HFFc6 (cell line): ENCODE measurements at regions not wholly inside any gene's neighbourhood (a gene's known extent, or its start where the extent isn't known, plus 50 kb on each side); places are given as distances from the start of the nearest gene placed in this dataset.

Experiments
- DNase-seq: peaks from one replicate; pipeline ENCODE4 v3.0.0-alpha.2; 2018
- H3K27ac Mint-ChIP-seq: 2 replicates; pipeline ENCODE4 v1.8.0; 2020; ENCODE audit warnings: mild to moderate bottlenecking, mixed read lengths
- H3K27me3 Mint-ChIP-seq: 2 replicates; pipeline ENCODE4 v1.8.0; 2021; ENCODE audit warnings: mild to moderate bottlenecking, moderate library complexity, mixed read lengths; ENCODE audit not compliant: insufficient read depth
- H3K36me3 Mint-ChIP-seq: 2 replicates; pipeline ENCODE4 v1.8.0; 2021; ENCODE audit warnings: low read depth, mixed read lengths
- H3K4me1 Mint-ChIP-seq: 2 replicates; pipeline ENCODE4 v1.8.0; 2020; ENCODE audit warnings: low read depth, mixed read lengths
- H3K4me3 Mint-ChIP-seq: 2 replicates; pipeline ENCODE4 v1.8.0; 2020; ENCODE audit warnings: mild to moderate bottlenecking, moderate library complexity, mixed read lengths
- H3K9me3 Mint-ChIP-seq: 2 replicates; pipeline ENCODE4 v1.8.0; 2020; ENCODE audit warnings: mild to moderate bottlenecking, mixed read lengths
- TF ChIP-seq, protein P1 (sequence below): fragments of 200-600 bp; sonication (generic); IDR thresholded peaks from 2 replicates; pipeline ENCODE4 v1.5.0; 2021; ENCODE audit warnings: antibody characterized with exemption, mild to moderate bottlenecking

DNA sequence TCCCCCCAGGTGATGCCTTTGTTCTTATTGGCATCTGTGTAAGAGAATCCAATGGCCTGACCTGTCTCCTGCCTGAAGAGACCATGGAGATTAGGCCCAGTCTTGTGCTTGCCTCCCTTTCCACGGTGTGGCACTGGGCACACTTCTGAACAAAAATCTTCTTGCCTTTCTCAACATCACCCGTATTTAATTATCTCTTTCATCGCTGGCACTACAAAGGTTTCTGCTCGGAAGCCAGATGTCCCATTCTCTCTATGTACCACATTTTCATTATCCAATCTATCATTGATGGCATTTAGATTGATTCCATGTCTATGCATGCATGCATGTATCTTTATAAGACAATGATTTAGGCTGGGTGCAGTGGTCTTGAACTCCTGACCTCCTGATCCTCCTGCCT is 74.3 kb downstream of the SLC25A15 start:
- peaks cover 12% of the 10 kb centered on the region for H3K9me3 Mint-ChIP-seq
- H3K4me3 Mint-ChIP-seq = no peak overlapping the region
- peaks cover 7% of the 10 kb centered on the region; the same call in 1 of the 2 replicates for H3K36me3 Mint-ChIP-seq
- H3K4me1 Mint-ChIP-seq = no peaks in the 10 kb centered on the region
- H3K27ac Mint-ChIP-seq = no peak overlapping the region
- no peaks in the 10 kb centered on the region; the same call in none of the 2 replicates for H3K27me3 Mint-ChIP-seq
- no peak for DNase-seq
- TF ChIP-seq, protein P1, sequence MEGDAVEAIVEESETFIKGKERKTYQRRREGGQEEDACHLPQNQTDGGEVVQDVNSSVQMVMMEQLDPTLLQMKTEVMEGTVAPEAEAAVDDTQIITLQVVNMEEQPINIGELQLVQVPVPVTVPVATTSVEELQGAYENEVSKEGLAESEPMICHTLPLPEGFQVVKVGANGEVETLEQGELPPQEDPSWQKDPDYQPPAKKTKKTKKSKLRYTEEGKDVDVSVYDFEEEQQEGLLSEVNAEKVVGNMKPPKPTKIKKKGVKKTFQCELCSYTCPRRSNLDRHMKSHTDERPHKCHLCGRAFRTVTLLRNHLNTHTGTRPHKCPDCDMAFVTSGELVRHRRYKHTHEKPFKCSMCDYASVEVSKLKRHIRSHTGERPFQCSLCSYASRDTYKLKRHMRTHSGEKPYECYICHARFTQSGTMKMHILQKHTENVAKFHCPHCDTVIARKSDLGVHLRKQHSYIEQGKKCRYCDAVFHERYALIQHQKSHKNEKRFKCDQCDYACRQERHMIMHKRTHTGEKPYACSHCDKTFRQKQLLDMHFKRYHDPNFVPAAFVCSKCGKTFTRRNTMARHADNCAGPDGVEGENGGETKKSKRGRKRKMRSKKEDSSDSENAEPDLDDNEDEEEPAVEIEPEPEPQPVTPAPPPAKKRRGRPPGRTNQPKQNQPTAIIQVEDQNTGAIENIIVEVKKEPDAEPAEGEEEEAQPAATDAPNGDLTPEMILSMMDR = no peak

DNA sequence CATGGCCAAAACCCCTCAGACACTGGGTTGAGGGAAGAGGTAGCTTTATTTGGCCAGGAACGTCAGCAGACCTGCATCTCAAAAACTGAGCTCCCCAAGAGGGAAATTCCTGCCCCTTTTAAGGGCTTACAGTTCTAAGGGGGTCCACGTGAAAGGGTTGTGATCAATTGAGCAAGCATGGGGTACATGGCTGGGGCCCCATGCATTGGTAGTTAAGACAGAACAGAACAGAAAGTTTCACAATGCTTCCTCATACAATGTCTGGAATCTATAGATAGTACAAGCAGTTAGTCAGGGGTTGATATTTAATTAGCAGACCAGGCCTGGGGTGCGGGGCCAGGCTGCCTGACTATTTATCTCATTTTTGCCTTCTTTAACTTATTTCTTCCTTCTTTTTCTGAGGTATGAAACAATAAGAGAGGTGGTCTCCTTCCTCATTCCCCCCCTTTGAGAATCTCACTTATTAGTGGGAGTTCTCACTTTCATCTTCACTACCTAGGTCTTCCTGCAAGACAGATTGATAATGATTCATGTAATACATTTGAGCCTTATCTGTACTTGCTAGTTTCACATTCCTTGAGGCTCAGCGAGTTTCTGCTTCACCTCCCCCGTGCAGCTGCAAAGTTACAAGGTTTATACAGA is 84.8 kb downstream of the SLC25A15 start:
- DNase-seq = no peak
- H3K27ac Mint-ChIP-seq = no peak overlapping the region
- H3K36me3 Mint-ChIP-seq = peaks cover 63% of the 10 kb centered on the region
- H3K9me3 Mint-ChIP-seq = peaks cover 36% of the 10 kb centered on the region
- no peak overlapping the region for H3K4me3 Mint-ChIP-seq
- H3K27me3 Mint-ChIP-seq = no peaks in the 10 kb centered on the region; the same call in 1 of the 2 replicates
- H3K4me1 Mint-ChIP-seq = no peaks in the 10 kb centered on the region
- TF ChIP-seq, protein P1 = no peak

- DNase-seq = no peak
- TF ChIP-seq, protein P1 = no peak
- H3K27me3 Mint-ChIP-seq = no peaks in the 10 kb centered on the region; the same call in 1 of the 2 replicates
- H3K36me3 Mint-ChIP-seq = peaks cover 64% of the 10 kb centered on the region
- no peak overlapping the region for H3K27ac Mint-ChIP-seq
- H3K4me3 Mint-ChIP-seq = no peak overlapping the region
- no peaks in the 10 kb centered on the region for H3K4me1 Mint-ChIP-seq
- peaks cover 36% of the 10 kb centered on the region for H3K9me3 Mint-ChIP-seq
These were observed 85.6 kb downstream of the SLC25A15 start for GRCh38 chr13:40875044-40875443.

DNA sequence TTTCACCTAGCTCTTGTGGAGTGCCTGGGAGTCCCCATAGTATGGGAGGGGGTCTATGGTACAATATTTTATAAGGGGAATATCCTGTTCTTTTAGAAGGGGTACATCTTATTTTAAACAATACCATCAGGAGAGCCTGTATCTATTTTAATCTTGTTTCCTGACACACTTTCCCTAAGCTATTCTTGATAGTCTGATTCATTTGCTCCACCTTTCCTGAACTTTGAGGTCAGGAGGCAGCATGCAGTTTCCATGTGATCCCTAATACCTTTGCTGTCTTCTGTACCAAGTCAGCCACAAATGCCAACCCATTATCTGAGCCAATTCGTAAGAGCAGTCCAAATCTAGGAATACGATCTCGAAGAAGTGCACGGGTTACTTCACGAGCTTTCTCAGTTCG is 86.2 kb downstream of the SLC25A15 start:
- Mint-ChIP-seq H3K27ac (no peak overlapping the region), H3K4me1 (no peaks in the 10 kb centered on the region), H3K27me3 (no peaks in the 10 kb centered on the region; the same call in 1 of the 2 replicates), H3K36me3 (peaks cover 63% of the 10 kb centered on the region), H3K4me3 (no peak overlapping the region), H3K9me3 (peaks cover 32% of the 10 kb centered on the region)
- TF ChIP-seq, protein P1 = no peak
- no peak for DNase-seq

GRCh38 chr13:40876020-40876738 is 86.8 kb downstream of the SLC25A15 start:
- Mint-ChIP-seq H3K4me3 (no peak overlapping the region), H3K27me3 (no peaks in the 10 kb centered on the region; the same call in 1 of the 2 replicates), H3K9me3 (peaks cover 31% of the 10 kb centered on the region), H3K4me1 (no peaks in the 10 kb centered on the region), H3K27ac (no peak overlapping the region), H3K36me3 (peaks cover 58% of the 10 kb centered on the region)
- TF ChIP-seq, protein P1 = no peak
- DNase-seq = no peak
